Prostate gland (tissue), 2 donors: ENCODE measurements at regions not wholly inside any gene's neighbourhood (a gene's known extent, or its start where the extent isn't known, plus 50 kb on each side); places are given as distances from the start of the nearest gene placed in this dataset.

Experiments used
- POLR2A ChIP-seq: fragments of 450-650 bp; IDR thresholded peaks from one replicate; pipeline ENCODE4 v1.6.1; 2016; ENCODE audit warnings: antibody characterized with exemption, mild to moderate bottlenecking
- POLR2AphosphoS5 ChIP-seq: sonication (generic); formaldehyde crosslinking; IDR thresholded peaks from one replicate; pipeline ENCODE4 v1.6.1; 2017; ENCODE audit warnings: antibody characterized with exemption
- TF ChIP-seq, protein P1 (sequence below), 4 experiments: fragments of 200-600 bp in 2 of 4; fragments of 450-650 bp in 2 of 4; sonication (generic) in 2 of 4; IDR thresholded peaks; 1 replicate in 3 of 4; 2 replicates in 1 of 4; pipeline ENCODE4 v1.5.1; 2016 to 2019; ENCODE audit warnings: antibody characterized with exemption in 4 of 4, mild to moderate bottlenecking in 2 of 4, moderate library complexity in 2 of 4

DNA sequence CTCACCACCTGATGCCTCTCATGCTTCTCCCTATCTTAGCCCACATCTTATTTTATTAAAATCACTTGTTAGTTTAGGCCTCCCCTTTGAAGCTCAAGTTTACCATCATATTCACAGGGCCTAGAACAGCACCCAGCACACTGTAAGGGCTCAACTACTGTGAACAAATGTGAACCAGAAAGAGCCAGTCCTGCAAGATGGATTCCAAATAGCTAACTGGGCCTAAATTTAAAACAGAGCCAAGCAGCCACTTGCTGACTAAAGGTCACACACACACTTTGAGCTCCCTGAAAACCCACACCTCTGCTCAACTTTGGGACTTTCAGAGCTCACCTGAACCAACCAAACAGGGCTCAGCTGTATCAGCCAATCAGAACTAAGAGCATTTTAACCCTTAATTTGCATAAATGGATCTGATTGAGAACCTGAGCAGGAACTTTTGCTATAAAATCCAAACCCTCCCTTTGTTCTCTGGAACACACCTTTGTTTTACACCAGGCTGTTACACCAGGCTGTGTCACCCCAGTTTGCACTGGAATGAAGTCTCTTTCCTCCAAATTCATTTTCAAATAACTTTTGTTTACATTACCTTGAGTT, 62.1 kb upstream of the EXOC1L start:
- TF ChIP-seq, protein P1, sequence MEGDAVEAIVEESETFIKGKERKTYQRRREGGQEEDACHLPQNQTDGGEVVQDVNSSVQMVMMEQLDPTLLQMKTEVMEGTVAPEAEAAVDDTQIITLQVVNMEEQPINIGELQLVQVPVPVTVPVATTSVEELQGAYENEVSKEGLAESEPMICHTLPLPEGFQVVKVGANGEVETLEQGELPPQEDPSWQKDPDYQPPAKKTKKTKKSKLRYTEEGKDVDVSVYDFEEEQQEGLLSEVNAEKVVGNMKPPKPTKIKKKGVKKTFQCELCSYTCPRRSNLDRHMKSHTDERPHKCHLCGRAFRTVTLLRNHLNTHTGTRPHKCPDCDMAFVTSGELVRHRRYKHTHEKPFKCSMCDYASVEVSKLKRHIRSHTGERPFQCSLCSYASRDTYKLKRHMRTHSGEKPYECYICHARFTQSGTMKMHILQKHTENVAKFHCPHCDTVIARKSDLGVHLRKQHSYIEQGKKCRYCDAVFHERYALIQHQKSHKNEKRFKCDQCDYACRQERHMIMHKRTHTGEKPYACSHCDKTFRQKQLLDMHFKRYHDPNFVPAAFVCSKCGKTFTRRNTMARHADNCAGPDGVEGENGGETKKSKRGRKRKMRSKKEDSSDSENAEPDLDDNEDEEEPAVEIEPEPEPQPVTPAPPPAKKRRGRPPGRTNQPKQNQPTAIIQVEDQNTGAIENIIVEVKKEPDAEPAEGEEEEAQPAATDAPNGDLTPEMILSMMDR (IDR thresholded peaks at IDR 0.05) = no peak
- TF ChIP-seq POLR2A = no peak
- TF ChIP-seq POLR2AphosphoS5 = no peak
